ENCODE measurements at regions not wholly inside any gene's neighbourhood (a gene's known extent, or its start where the extent isn't known, plus 50 kb on each side); places are given as distances from the start of the nearest gene placed in this dataset.

GRCh38 chrX:112947981-112948615, 107.5 kb upstream of the AMOT start:
- TF ChIP-seq, protein P1, sequence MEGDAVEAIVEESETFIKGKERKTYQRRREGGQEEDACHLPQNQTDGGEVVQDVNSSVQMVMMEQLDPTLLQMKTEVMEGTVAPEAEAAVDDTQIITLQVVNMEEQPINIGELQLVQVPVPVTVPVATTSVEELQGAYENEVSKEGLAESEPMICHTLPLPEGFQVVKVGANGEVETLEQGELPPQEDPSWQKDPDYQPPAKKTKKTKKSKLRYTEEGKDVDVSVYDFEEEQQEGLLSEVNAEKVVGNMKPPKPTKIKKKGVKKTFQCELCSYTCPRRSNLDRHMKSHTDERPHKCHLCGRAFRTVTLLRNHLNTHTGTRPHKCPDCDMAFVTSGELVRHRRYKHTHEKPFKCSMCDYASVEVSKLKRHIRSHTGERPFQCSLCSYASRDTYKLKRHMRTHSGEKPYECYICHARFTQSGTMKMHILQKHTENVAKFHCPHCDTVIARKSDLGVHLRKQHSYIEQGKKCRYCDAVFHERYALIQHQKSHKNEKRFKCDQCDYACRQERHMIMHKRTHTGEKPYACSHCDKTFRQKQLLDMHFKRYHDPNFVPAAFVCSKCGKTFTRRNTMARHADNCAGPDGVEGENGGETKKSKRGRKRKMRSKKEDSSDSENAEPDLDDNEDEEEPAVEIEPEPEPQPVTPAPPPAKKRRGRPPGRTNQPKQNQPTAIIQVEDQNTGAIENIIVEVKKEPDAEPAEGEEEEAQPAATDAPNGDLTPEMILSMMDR (IDR thresholded peaks at IDR 0.05), result no peak
- TF ChIP-seq POLR2A (IDR thresholded peaks at IDR 0.05), result no peak

All from right lobe of liver (tissue), 4 donors.